Fibroblast of the aortic adventitia (primary cell): ENCODE measurements at regions not wholly inside any gene's neighbourhood (a gene's known extent, or its start where the extent isn't known, plus 50 kb on each side); places are given as distances from the start of the nearest gene placed in this dataset.
A peak's percentile ranks its signal among the peaks of the same experiment; 100 is the strongest.

Experiments used
- DNase-seq: peaks from one replicate; pipeline ENCODE4 v3.0.0-alpha.2; 2010; ENCODE audit warnings: low read depth
- H3K4me3 ChIP-seq: 2 replicates; pipeline ENCODE4 v1.5.1; 2011; ENCODE audit warnings: low read depth, mild to moderate bottlenecking, control low read depth, low read length, moderate library complexity
- CTCF ChIP-seq: IDR thresholded peaks from 2 replicates; pipeline ENCODE4 v1.5.1; 2011; ENCODE audit warnings: mild to moderate bottlenecking, low read length, control low read depth, inconsistent platforms; ENCODE audit not compliant: insufficient read depth

- H3K4me3 ChIP-seq: no peak overlapping the region
- DNase-seq: no peak
- no peak for TF ChIP-seq CTCF
Observed at GRCh38 chrX:109812236-109812635, 79.2 kb upstream of the ACSL4 start.

DNA sequence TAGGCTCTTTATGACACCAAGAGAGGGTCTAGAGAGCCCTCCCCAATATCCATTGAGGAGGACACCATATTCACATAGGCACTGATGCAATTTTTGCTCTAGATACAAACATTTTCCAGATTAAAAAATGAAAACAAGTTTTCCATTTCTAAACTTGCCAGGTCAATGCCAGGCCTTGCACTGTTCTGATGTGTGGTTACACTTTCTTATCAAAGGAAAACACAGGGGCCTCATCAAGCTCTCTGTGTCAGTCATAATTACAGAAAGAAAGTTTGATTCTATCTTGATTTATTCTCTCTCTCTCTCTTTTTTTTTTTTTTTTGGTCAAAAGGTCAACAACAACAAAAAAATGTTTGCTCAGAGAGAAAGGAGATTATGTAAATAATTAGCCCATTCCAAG lies 80.2 kb upstream of the ACSL4 start:
- no peak for DNase-seq
- TF ChIP-seq CTCF: no peak
- no peak overlapping the region for H3K4me3 ChIP-seq

- no peak overlapping the region for H3K4me3 ChIP-seq
- no peak for TF ChIP-seq CTCF
- DNase-seq: no peak
Observed at GRCh38 chrX:109818976-109819375, 85.9 kb upstream of the ACSL4 start.

GRCh38 chrX:109822861-109823260 lies 89.8 kb upstream of the ACSL4 start:
- DNase-seq: no peak
- no peak for TF ChIP-seq CTCF
- H3K4me3 ChIP-seq: no peak overlapping the region

GRCh38 chrX:109826954-109827708 lies 94.1 kb upstream of the ACSL4 start:
- peak; percentile 69 for DNase-seq
- no peak for TF ChIP-seq CTCF
- H3K4me3 ChIP-seq: no peak overlapping the region

DNA sequence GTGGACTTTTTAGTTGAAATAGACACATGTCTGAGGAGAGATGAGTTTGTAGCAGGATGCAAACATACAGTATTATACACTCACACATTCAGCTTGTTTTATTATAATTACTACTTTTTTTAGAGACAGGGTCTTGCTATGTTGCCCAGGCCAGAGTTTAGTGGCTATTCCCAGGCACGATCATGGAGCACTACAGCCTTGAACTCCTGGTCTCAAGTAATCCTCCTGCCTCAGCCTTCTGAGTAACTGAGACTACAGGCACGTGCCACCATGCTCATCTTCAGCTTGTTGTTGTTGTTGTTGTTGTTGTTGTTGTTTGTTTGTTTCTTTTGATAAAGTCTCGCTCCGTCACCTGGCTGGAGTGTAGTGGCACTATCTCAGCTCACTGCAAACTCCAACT lies 94.7 kb upstream of the ACSL4 start:
- H3K4me3 ChIP-seq: no peak overlapping the region
- no peak for DNase-seq
- no peak for TF ChIP-seq CTCF
